NCI-H1092 (cell line): ENCODE measurements at regions not wholly inside any gene's neighbourhood (a gene's known extent, or its start where the extent isn't known, plus 50 kb on each side); places are given as distances from the start of the nearest gene placed in this dataset.

Experiments used
- DNase-seq: peaks from one replicate; lab custom pipeline; 2025; lab: John Stamatoyannopoulos, UW

DNA sequence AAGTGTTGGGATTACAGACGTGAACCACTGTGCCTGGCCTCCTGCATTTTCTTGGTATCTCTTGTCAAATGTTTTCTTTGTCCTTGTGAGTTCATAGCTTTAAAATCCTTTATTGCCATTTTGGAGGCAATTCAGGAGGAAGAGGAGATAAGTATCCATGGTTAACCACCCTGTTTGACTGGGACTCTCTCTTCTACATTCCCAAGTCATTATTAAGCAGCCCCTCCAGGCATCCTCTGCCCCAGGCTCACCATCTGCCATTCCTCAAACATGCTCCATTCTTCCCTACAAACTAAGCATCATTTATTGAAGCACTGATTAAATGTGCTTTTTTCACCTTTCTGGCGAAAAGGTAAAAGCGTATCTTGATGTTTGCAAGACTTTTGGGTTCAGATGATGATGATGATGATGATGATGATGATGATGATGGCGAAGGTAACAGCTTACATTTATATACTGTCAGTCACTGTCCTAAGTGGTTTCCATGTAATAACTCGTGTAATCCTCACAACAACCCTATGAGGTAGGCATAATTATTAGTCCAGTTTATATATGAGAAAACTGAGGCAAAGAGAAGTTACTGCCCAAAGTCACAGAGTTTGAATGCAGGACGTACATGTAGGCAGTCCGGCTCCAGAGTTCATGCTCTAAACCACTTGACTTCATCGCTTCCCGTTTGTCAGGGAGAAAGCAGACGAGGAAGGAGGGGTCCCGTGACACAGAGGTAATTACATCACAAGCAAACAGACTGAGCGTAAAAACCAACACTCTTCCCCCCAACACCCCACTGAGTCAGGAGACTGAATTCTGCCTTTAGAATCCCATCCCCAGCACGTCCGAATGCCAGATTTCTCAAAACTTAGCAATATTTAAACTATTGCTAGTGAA, 69.7 kb upstream of the ACKR3 start:
- DNase-seq = no peak

DNA sequence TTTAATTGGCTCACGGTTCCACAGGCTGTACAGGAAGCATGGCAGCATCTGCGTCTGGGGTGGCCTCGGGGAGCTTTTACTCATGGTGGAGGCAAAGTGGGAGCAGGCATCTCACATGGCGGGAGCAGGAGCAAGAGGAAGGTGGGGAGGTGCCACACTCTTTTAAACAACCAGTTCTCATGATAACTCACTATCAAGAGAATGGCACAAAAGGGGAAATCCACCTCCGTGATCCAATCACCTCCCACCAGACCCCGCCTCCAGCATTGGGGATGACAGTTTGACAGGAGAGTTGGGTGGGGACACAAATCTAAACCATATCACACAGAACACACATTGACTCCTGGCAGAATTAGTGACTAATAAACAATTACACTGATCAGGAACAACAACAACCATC, 68.6 kb upstream of the ACKR3 start:
- DNase-seq = no peak

GRCh38 chr2:236501531-236501930, 68.1 kb upstream of the ACKR3 start:
- no peak for DNase-seq

DNA sequence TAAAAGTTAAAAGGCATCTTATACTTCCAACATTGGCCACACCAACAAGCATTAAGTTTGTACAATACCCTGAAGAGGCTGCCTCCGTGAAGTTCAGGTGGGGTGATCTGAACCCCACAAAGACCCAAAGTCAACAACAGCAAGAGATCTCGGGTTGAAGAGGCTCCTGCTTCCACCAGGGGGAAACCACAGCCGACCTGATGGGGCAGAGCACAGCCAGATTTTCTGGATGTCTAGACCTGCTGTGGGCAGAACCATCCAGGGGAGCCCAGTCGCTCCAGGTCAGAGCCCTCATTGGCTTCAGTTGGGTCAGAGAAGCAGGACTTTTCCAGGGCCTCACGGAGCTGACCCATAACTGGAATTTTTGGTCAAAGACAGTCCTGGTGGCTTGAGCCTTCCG, 66.5 kb upstream of the ACKR3 start:
- no peak for DNase-seq

- DNase-seq = no peak
Observed at GRCh38 chr2:236503583-236503982, 66.0 kb upstream of the ACKR3 start.

GRCh38 chr2:236505041-236505440, 64.6 kb upstream of the ACKR3 start:
- DNase-seq = no peak

DNA sequence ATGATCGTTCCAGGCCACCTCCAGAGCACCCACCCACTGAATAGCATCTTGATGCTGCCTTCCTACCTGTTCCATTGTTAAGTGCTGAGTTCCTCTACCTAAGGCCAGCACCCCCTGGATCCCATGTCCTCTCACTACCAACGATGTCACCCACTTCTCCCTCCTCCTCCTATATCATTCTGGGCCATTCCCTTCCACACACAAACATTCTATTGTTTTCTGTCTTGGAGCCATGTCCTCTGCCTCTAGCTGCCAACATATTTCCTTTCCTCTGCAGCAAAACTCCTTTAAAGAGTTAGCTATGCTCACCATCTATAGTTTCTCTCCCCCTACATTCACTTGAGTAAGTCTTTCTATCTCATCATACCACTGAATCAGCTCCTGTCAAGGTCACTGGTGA, 64.0 kb upstream of the ACKR3 start:
- DNase-seq = no peak

- no peak for DNase-seq
Observed at GRCh38 chr2:236507393-236508085, 62.1 kb upstream of the ACKR3 start.

GRCh38 chr2:236508466-236508865, 61.2 kb upstream of the ACKR3 start:
- DNase-seq = no peak

DNA sequence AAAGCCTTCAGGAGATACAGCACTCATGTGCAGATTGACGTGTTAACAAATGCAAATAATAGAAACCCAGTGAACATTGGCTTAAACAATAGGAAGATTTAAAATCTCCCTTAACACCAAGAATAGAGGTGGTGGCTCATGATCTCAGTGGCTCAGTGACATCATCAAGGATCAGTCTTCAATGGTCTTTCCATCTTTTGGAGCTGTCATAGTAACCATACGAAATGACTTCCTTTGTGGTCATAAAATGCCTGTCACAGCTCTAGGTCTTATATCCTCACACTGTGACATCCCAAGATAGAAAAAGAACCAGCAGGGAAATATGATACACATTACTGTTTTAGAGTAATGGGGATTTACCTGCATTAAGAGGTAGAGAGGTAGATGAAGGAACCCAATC, 59.6 kb upstream of the ACKR3 start:
- DNase-seq = no peak

- DNase-seq = no peak
Observed at GRCh38 chr2:236511266-236511665, 58.4 kb upstream of the ACKR3 start.

DNA sequence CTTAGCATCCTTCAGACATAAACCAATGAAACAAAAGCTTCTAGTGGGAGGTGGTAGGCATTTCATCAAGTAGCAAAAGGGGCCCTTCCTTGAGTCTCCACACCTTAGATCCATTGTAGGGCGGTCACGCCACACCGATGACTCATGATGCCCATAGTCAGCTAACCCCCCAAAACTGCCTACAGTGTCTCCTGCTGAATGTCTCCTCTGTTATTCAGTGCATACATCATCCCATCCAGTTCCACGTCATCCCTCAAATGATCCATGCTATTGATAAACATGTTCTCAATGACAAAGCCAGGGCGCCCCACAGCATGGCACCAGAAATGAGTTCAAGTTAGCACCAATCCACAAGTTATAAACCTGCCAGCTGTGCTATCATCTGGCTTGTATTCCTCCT, 57.4 kb upstream of the ACKR3 start:
- DNase-seq = no peak

GRCh38 chr2:236512902-236513435, 56.7 kb upstream of the ACKR3 start:
- DNase-seq = no peak

DNA sequence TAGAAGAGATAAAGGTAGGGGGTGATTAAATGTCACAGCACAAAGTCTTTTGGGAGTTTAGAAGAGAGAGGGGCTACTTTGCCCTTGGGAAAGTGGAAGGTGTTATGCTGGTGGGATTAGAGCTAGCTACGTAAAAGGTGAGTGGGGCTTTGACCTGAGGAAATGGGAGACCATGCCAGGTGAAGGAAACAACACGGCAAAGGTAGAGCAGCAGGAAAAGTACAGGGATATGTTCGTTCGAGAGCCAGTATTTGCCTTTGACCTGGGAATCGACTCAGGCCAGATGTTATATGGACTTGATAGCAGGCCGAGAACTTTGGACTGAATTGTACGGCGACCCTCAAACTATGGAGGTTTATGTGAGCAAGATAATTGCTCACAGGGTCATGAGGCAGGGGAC, 55.7 kb upstream of the ACKR3 start:
- DNase-seq = no peak

- DNase-seq = no peak
Observed at GRCh38 chr2:236516708-236517107, 52.9 kb upstream of the ACKR3 start.

DNA sequence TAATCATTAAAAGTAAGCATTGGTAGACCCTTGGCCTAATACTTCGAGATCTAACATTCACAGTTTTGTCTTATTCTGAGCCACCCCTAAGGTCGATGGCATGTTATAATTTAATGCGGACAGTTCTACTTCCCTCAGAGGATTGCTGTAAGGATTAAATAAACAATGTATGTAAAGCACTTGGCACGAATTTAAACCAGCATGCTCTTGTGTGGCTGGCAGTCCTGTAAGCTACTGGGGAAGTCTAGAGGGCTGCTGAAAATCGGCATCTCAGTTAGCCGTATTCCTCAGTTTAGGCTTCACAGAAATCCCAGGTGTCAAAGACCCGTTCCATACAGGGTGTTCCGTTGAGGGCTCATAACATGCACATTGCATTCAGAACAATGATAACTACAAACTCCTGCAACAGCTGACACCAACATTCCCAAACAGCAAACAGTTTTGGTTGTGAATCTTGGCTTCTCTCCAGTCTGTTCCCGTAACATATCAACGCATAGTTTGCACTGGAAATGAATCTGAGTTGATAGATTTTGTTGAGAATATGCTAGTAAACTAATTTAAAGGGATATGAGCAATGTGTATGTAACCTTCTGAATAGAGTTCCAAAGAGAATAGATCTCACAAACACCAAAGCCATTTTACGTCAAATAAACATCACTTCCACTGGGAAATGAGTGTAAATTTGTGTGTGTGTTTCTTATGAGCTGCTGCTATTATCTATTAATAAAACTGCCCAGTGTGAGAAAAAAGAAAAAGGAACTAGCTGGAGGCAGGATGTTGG, 52.2 kb upstream of the ACKR3 start:
- DNase-seq = no peak
